H1 (cell line): ENCODE measurements at regions not wholly inside any gene's neighbourhood (a gene's known extent, or its start where the extent isn't known, plus 50 kb on each side); places are given as distances from the start of the nearest gene placed in this dataset.

Source experiments
- CTCF ChIA-PET: fragments of 300-600 bp; sonication (Branson Sonifier 250); formaldehyde crosslinking; loops from one replicate; lab custom pipeline; 2021; ENCODE audit not compliant: partially characterized antibody; lab: Charles Lee
- POLR2A ChIA-PET: fragments of 300-600 bp; sonication (Branson Sonifier 250); formaldehyde crosslinking; loops from one replicate; lab custom pipeline; 2021; ENCODE audit warnings: inconsistent platforms; ENCODE audit not compliant: partially characterized antibody; lab: Charles Lee
- DNase-seq, 2 experiments: peaks; one replicate each; pipeline versions ENCODE4 v3.0.0 to v3.0.0-alpha.2; 2010 to 2022; ENCODE audit warnings: low spot score in 2 of 2, low read depth in 1 of 2, mixed read lengths in 1 of 2
- FAIRE-seq: peaks from 2 replicates; lab custom pipeline; 2011; peaks lifted over from hg19 to GRCh38; lab: Jason Lieb, UNC
- H2AFZ ChIP-seq: 2 replicates; pipeline ENCODE4 v1.8.1; 2012; ENCODE audit warnings: low read length, inconsistent platforms
- H2AK5ac ChIP-seq: 2 replicates; pipeline ENCODE4 v1.6.1; 2013; ENCODE audit warnings: low read depth, low read length
- H2BK120ac ChIP-seq: replicated peaks from 2 replicates; pipeline ENCODE3; 2013; ENCODE audit warnings: low read depth, low read length, inconsistent platforms
- H2BK12ac ChIP-seq: 2 replicates; pipeline ENCODE4 v1.6.1; 2013; ENCODE audit warnings: low read depth, low read length
- H2BK15ac ChIP-seq: 2 replicates; pipeline ENCODE4 v1.6.1; 2013; ENCODE audit warnings: low read length
- H2BK20ac ChIP-seq: 2 replicates; pipeline ENCODE4 v1.6.1; 2013; ENCODE audit warnings: low read length
- H2BK5ac ChIP-seq: 2 replicates; pipeline ENCODE4 v1.6.1; 2013; ENCODE audit warnings: low read depth, low read length
- H3K14ac ChIP-seq: 2 replicates; pipeline ENCODE4 v1.6.1; 2013; ENCODE audit warnings: inconsistent platforms; ENCODE audit not compliant: insufficient read length
- H3K18ac ChIP-seq: 2 replicates; pipeline ENCODE4 v1.6.1; 2013; ENCODE audit warnings: low read length; ENCODE audit errors: extremely low read depth
- H3K23ac ChIP-seq: 2 replicates; pipeline ENCODE4 v1.6.1; 2013; ENCODE audit warnings: inconsistent platforms; ENCODE audit not compliant: insufficient read length
- H3K23me2 ChIP-seq: 2 replicates; pipeline ENCODE4 v1.6.1; 2013; ENCODE audit warnings: low read depth, low read length
- H3K27ac ChIP-seq: 2 replicates; pipeline ENCODE4 v1.6.1; 2011; ENCODE audit warnings: low read depth, low read length, inconsistent platforms
- H3K27me3 ChIP-seq, 4 experiments: replicated peaks in 1 of 4; 1 replicate in 1 of 4; 2 replicates in 3 of 4; pipeline versions ENCODE4 v1.6.1 to v1.8.1; 2011 to 2013; ENCODE audit warnings: low read length in 3 of 4, mild to moderate bottlenecking in 3 of 4, inconsistent platforms in 2 of 4, mixed read lengths in 2 of 4, moderate library complexity in 1 of 4; ENCODE audit not compliant: control insufficient read depth in 3 of 4, insufficient read depth in 3 of 4; ENCODE audit errors: extremely low read depth in 1 of 4
- H3K36me3 ChIP-seq, 4 experiments: 2 replicates each; pipeline versions ENCODE4 v1.6.1 to v1.8.1; 2011 to 2013; ENCODE audit warnings: mild to moderate bottlenecking in 4 of 4, low read length in 3 of 4, moderate library complexity in 2 of 4, control low read depth in 1 of 4, inconsistent platforms in 1 of 4; ENCODE audit not compliant: insufficient read depth in 4 of 4, control insufficient read depth in 2 of 4
- H3K4ac ChIP-seq: replicated peaks from 2 replicates; pipeline ENCODE3; 2013; ENCODE audit warnings: low read length, low read depth, mixed read lengths, inconsistent platforms; ENCODE audit not compliant: insufficient read length
- H3K4me1 ChIP-seq, 4 experiments: replicated peaks in 1 of 4; 1 replicate in 1 of 4; 2 replicates in 3 of 4; pipeline versions ENCODE4 v1.6.1 to v1.8.1; 2011 to 2013; ENCODE audit warnings: low read length in 3 of 4, inconsistent platforms in 2 of 4, mixed read lengths in 1 of 4; ENCODE audit not compliant: insufficient read depth in 4 of 4, control insufficient read depth in 3 of 4
- H3K4me2 ChIP-seq, 2 experiments: 2 replicates each; pipeline versions ENCODE4 v1.6.1 to v1.8.1; 2011 to 2013; ENCODE audit warnings: low read depth in 2 of 2, low read length in 2 of 2, control low read depth in 1 of 2, inconsistent platforms in 1 of 2, mild to moderate bottlenecking in 1 of 2; ENCODE audit not compliant: insufficient read depth in 1 of 2
- H3K4me3 ChIP-seq, 4 experiments: fragments of 200-600, 300-600 bp in 1 of 4; sonication (generic), shearing (Covaris generic), sonication (Bioruptor Twin) in 1 of 4; 2 replicates each; pipeline versions ENCODE4 v1.5.1 to v1.8.1; 2011 to 2016; ENCODE audit warnings: low read length in 4 of 4, low read depth in 3 of 4, control low read depth in 2 of 4, inconsistent platforms in 2 of 4, mild to moderate bottlenecking in 2 of 4, mixed read lengths in 1 of 4, moderate library complexity in 1 of 4; ENCODE audit not compliant: insufficient read depth in 2 of 4; ENCODE audit errors: extremely low read depth in 1 of 4
- H3K56ac ChIP-seq: replicated peaks from 2 replicates; pipeline ENCODE3; 2013; ENCODE audit warnings: low read depth, mild to moderate bottlenecking, mixed read lengths, low read length, inconsistent platforms; ENCODE audit not compliant: insufficient read length
- H3K79me1 ChIP-seq: 2 replicates; pipeline ENCODE4 v1.6.1; 2013; ENCODE audit warnings: low read depth, low read length, control low read depth
- H3K79me2 ChIP-seq, 2 experiments: 2 replicates each; pipeline versions ENCODE4 v1.6.1 to v1.8.1; 2012 to 2013; ENCODE audit warnings: low read length in 2 of 2, mild to moderate bottlenecking in 2 of 2, inconsistent platforms in 1 of 2; ENCODE audit not compliant: insufficient read depth in 2 of 2, control insufficient read depth in 1 of 2
- H3K9ac ChIP-seq, 4 experiments: replicated peaks in 1 of 4; 1 replicate in 1 of 4; 2 replicates in 3 of 4; pipeline versions ENCODE4 v1.6.1 to v1.8.1; 2011 to 2013; ENCODE audit warnings: low read depth in 3 of 4, low read length in 3 of 4, control low read depth in 2 of 4, mild to moderate bottlenecking in 2 of 4, moderate library complexity in 2 of 4, inconsistent platforms in 1 of 4; ENCODE audit errors: extremely low read depth in 1 of 4
- H3K9me3 ChIP-seq, 2 experiments: 2 replicates each; pipeline versions ENCODE4 v1.6.1 to v1.8.1; 2012 to 2013; ENCODE audit warnings: mild to moderate bottlenecking in 2 of 2, moderate library complexity in 2 of 2, control low read depth in 1 of 2, inconsistent platforms in 1 of 2, low read depth in 1 of 2, low read length in 1 of 2, mixed read lengths in 1 of 2; ENCODE audit not compliant: insufficient read depth in 2 of 2
- H4K20me1 ChIP-seq, 2 experiments: replicated peaks in 1 of 2; 2 replicates each; pipeline versions ENCODE3 to v1.8.1; 2011 to 2013; ENCODE audit warnings: inconsistent platforms in 2 of 2, low read length in 2 of 2, mild to moderate bottlenecking in 1 of 2; ENCODE audit not compliant: insufficient read depth in 2 of 2, control insufficient read depth in 1 of 2
- H4K5ac ChIP-seq: 2 replicates; pipeline ENCODE4 v1.6.1; 2013; ENCODE audit warnings: low read length, low read depth, mixed read lengths, inconsistent platforms; ENCODE audit not compliant: insufficient read length
- H4K8ac ChIP-seq: 2 replicates; pipeline ENCODE4 v1.8.0; 2013; ENCODE audit warnings: mild to moderate bottlenecking, moderate library complexity, low read length, inconsistent platforms; ENCODE audit not compliant: insufficient read depth; ENCODE audit errors: extremely low read depth
- H4K91ac ChIP-seq: replicated peaks from 2 replicates; pipeline ENCODE3; 2013; ENCODE audit warnings: low read length, mixed read lengths, inconsistent platforms; ENCODE audit not compliant: insufficient read length
- CHD2 ChIP-seq: IDR thresholded peaks from 2 replicates; pipeline ENCODE4 v1.6.1; 2012; ENCODE audit warnings: low read length, improper control_type of control experiment
- FOSL1 ChIP-seq: IDR thresholded peaks from 2 replicates; pipeline ENCODE4 v1.6.1; 2011; ENCODE audit warnings: mild to moderate bottlenecking, low read depth, low read length, moderate library complexity; ENCODE audit not compliant: insufficient read depth
- PHF8 ChIP-seq: fragments of 200-600 bp; sonication (generic); conservative IDR thresholded peaks from 2 replicates; pipeline ENCODE4 v1.7.1; 2012; ENCODE audit warnings: low read depth, mild to moderate bottlenecking, inconsistent platforms, low read length, moderate library complexity
- RBBP5 ChIP-seq: IDR thresholded peaks from 2 replicates; pipeline ENCODE4 v1.7.1; 2012; ENCODE audit warnings: low read depth, mild to moderate bottlenecking, inconsistent platforms, low read length, moderate library complexity, borderline replicate concordance
- SP2 ChIP-seq: IDR thresholded peaks from 2 replicates; pipeline ENCODE4 v1.6.1; 2012; ENCODE audit warnings: mild to moderate bottlenecking, low read length, inconsistent platforms
- ZNF274 ChIP-seq: IDR thresholded peaks from 2 replicates; pipeline ENCODE4 v1.7.0; 2012; ENCODE audit warnings: low read length, borderline replicate concordance; ENCODE audit errors: extremely low read depth
- WGBS, 2 experiments: shearing (Covaris generic) in 1 of 2; methylation state at CpG; one replicate each; pipeline versions ENCODE4 v1.1.6 to v1.1.7; 2013 to 2015; ENCODE audit warnings: low lambda C conversion rate in 2 of 2, mixed read lengths in 2 of 2, inconsistent platforms in 1 of 2, low coverage in 1 of 2, missing lambda C conversion rate in 1 of 2; ENCODE audit not compliant: insufficient replicate concordance in 2 of 2, insufficient coverage in 1 of 2, insufficient read length in 1 of 2; ENCODE audit errors: extremely low coverage in 1 of 2, missing lambda C conversion rate in 1 of 2; 5-methylcytosine and 5-hydroxymethylcytosine counted together

GRCh38 chr3:78360849-78361248 lies 1321.0 kb downstream of the ROBO2 start:
- no peak overlapping the region for H3K9ac ChIP-seq
- no peak overlapping the region for H3K14ac ChIP-seq
- no peaks in the 10 kb centered on the region for H3K36me3 ChIP-seq
- H2AK5ac ChIP-seq, result no peak overlapping the region
- no peaks in the 10 kb centered on the region for H3K9me3 ChIP-seq
- no peaks in the 10 kb centered on the region for H3K4me1 ChIP-seq
- H2AFZ ChIP-seq, result no peak overlapping the region
- no peak overlapping the region for H2BK20ac ChIP-seq
- no peak overlapping the region for H3K27ac ChIP-seq
- H3K79me1 ChIP-seq, result no peaks in the 10 kb centered on the region
- DNase-seq, result no peak
- no peak overlapping the region for H3K56ac ChIP-seq
- no peak overlapping the region for H4K5ac ChIP-seq
- H2BK120ac ChIP-seq, result no peak overlapping the region
- no peak overlapping the region for H2BK12ac ChIP-seq
- WGBS, 2 experiments, result 71% methylated on average over 4 of the region's 4 CpGs; no CpG with 5 or more reads in 1 of the 2 experiments
- no peaks in the 10 kb centered on the region for H3K23me2 ChIP-seq
- FAIRE-seq, result no peak
- H3K4me3 ChIP-seq, result no peak overlapping the region
- no peak overlapping the region for H3K4me2 ChIP-seq
- H4K20me1 ChIP-seq, result no peaks in the 10 kb centered on the region
- ChIA-PET POLR2A (interaction anchor here (0.8 kb wide), 1 partner anchor 17 kb away, joined by 3 read pairs; no protein-coding TSS in a partner anchor), CTCF (interaction anchor here (1.0 kb wide), 1 partner anchor 49 kb away, joined by 3 read pairs; no protein-coding TSS in a partner anchor)
- no peak overlapping the region for H4K91ac ChIP-seq
- no peak overlapping the region for H2BK15ac ChIP-seq
- no peak overlapping the region for H4K8ac ChIP-seq
- no peak for TF ChIP-seq CHD2
- no peak for TF ChIP-seq RBBP5
- TF ChIP-seq ZNF274, result no peak
- TF ChIP-seq SP2, result no peak
- TF ChIP-seq PHF8, result no peak
- no peak for TF ChIP-seq FOSL1
- no peak overlapping the region for H3K23ac ChIP-seq
- no peak overlapping the region for H2BK5ac ChIP-seq
- no peak overlapping the region for H3K4ac ChIP-seq
- no peak overlapping the region for H3K18ac ChIP-seq
- no peaks in the 10 kb centered on the region for H3K79me2 ChIP-seq
- H3K27me3 ChIP-seq, result peaks cover 0 to 1% (median 0%) of the 10 kb centered on the region in 4 experiments; a peak in 1 of 7 replicates
